PC-3 (cell line): ENCODE measurements at regions not wholly inside any gene's neighbourhood (a gene's known extent, or its start where the extent isn't known, plus 50 kb on each side); places are given as distances from the start of the nearest gene placed in this dataset.

ENCODE experiments used
- CTCF ChIP-seq: fragments of 300-600 bp; sonication (generic); conservative IDR thresholded peaks from 2 replicates; pipeline ENCODE4 v1.5.1; 2017; ENCODE audit warnings: antibody characterized with exemption, low read depth, mild to moderate bottlenecking, low read length
- EZH2 ChIP-seq: fragments of 300-600 bp; sonication (generic); IDR thresholded peaks from one replicate; pipeline ENCODE4 v1.6.1; 2017; ENCODE audit warnings: antibody characterized with exemption, mild to moderate bottlenecking, low read length; ENCODE audit not compliant: unreplicated experiment
- EZH2phosphoT487 ChIP-seq: fragments of 300-600 bp; sonication (generic); IDR thresholded peaks from 2 replicates; pipeline ENCODE4 v1.6.1; 2018; ENCODE audit warnings: mild to moderate bottlenecking, antibody characterized with exemption, low read length, borderline replicate concordance

DNA sequence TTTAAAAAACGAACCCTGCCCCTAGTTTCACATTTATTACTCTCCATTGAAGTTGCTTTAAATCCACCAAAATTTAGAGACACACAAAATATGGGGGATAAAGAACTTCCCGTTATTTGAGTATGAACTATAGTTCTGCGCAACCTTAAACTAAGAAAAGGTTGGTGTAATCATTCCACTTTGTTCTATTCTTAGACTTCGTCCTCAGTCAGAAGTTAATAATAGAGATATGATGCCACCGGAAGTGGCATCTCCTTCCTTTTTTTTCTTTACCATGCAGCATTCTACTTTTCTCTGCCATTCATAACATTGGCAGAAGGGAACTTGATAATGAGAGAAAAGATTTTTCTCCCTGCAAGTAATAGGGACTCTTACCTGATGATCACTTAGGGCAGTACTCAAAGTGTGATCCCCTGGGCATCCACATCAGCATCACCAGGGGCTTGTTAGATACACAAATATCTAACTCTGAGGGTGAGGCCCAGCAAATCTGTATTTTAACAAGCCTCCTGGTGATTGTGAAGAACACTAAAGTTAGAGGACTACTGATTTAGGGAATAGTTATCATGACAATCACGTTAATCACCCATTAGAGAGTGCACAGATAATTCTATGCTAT, 147.7 kb upstream of the DTNA start:
- TF ChIP-seq CTCF (no peak), EZH2phosphoT487 (no peak), EZH2 (no peak)
